CD4-positive, alpha-beta T cell treated with Interferon alpha-2 for 1 hour (primary cell): ENCODE measurements at regions not wholly inside any gene's neighbourhood (a gene's known extent, or its start where the extent isn't known, plus 50 kb on each side); places are given as distances from the start of the nearest gene placed in this dataset.
"Not testable (repeated sequence)": the region's sequence is repeated elsewhere in the genome, so short reads cannot be mapped to it uniquely, and the experiment has no call there.

Experiments
- DNase-seq, 2 donors: peaks; one replicate each; pipeline ENCODE4 v3.0.0-alpha.2; 2020 to 2022

- DNase-seq, result no peak
These were observed 387.2 kb downstream of the PTPRU start for GRCh38 chr1:29623501-29623900.

GRCh38 chr1:29621826-29622435 lies 385.6 kb downstream of the PTPRU start:
- DNase-seq, result no peak

- no peak for DNase-seq
These were observed 384.3 kb downstream of the PTPRU start for GRCh38 chr1:29620631-29621030.

GRCh38 chr1:29607236-29607635 lies 370.9 kb downstream of the PTPRU start:
- DNase-seq, result no peak

GRCh38 chr1:29604796-29605195 lies 368.5 kb downstream of the PTPRU start:
- DNase-seq, result not testable (repeated sequence)

GRCh38 chr1:29603622-29604021 lies 367.3 kb downstream of the PTPRU start:
- DNase-seq, result no peak

GRCh38 chr1:29602203-29602602 lies 365.9 kb downstream of the PTPRU start:
- DNase-seq, result no peak

- DNase-seq, result no peak
These were observed 364.7 kb downstream of the PTPRU start for GRCh38 chr1:29601021-29601420.

- DNase-seq, result no peak
These were observed 363.5 kb downstream of the PTPRU start for GRCh38 chr1:29599826-29600225.

- no peak for DNase-seq
These were observed 362.7 kb downstream of the PTPRU start for GRCh38 chr1:29599071-29599470.

- DNase-seq, result no peak
These were observed 361.5 kb downstream of the PTPRU start for GRCh38 chr1:29597861-29598260.

GRCh38 chr1:29593601-29594382 lies 357.5 kb downstream of the PTPRU start:
- no peak for DNase-seq

- DNase-seq, result no peak
These were observed 356.4 kb downstream of the PTPRU start for GRCh38 chr1:29592731-29593130.

- DNase-seq, result no peak
These were observed 355.9 kb downstream of the PTPRU start for GRCh38 chr1:29592261-29592615.

- DNase-seq, result no peak
These were observed 355.4 kb downstream of the PTPRU start for GRCh38 chr1:29591601-29592260.

- no peak for DNase-seq
These were observed 354.6 kb downstream of the PTPRU start for GRCh38 chr1:29590583-29591565.

GRCh38 chr1:29589716-29590115 lies 353.4 kb downstream of the PTPRU start:
- DNase-seq, result not testable (repeated sequence)

- no peak for DNase-seq
These were observed 350.8 kb downstream of the PTPRU start for GRCh38 chr1:29586991-29587745.

GRCh38 chr1:29586215-29586614 lies 349.9 kb downstream of the PTPRU start:
- no peak for DNase-seq

- DNase-seq, result no peak
These were observed 349.3 kb downstream of the PTPRU start for GRCh38 chr1:29585656-29586055.

- DNase-seq, result no peak
These were observed 348.9 kb downstream of the PTPRU start for GRCh38 chr1:29585201-29585600.

- DNase-seq, result no peak
These were observed 348.5 kb downstream of the PTPRU start for GRCh38 chr1:29584776-29585175.
